ENCODE measurements at regions not wholly inside any gene's neighbourhood (a gene's known extent, or its start where the extent isn't known, plus 50 kb on each side); places are given as distances from the start of the nearest gene placed in this dataset.

- Histone ChIP-seq H3K79me2 (ENCODE audit: insufficient read depth, low read length) (no peaks in the 10 kb centered on the region), H3K27ac (ENCODE audit: low read depth in 1 of 2, low read length in 2 of 2) (no peak overlapping the region), H3K4me2 (replicated peaks; ENCODE audit: extremely low read depth, low read length, poor library complexity, severe bottlenecking) (no peak overlapping the region), H3K9me3 (replicated peaks in 1 of 2; ENCODE audit: control insufficient read depth in 1 of 2, insufficient read depth in 1 of 2, low read length in 2 of 2) (peaks cover 0 to 2% of the 10 kb centered on the region in 2 donors), H2AFZ (ENCODE audit: insufficient read depth, low read depth, low read length, poor library complexity, severe bottlenecking) (no peak overlapping the region), H3K27me3 (ENCODE audit: control insufficient read depth in 2 of 2, insufficient read depth in 2 of 2, low read length in 2 of 2) (no peaks in the 10 kb centered on the region), H4K20me1 (ENCODE audit: insufficient read depth, low read length) (no peaks in the 10 kb centered on the region), H3K36me3 (replicated peaks in 1 of 2; ENCODE audit: control insufficient read depth in 1 of 2, insufficient read depth in 2 of 2, low read length in 2 of 2) (no peaks in the 10 kb centered on the region), H3K4me1 (ENCODE audit: control insufficient read depth in 1 of 2, insufficient read depth in 2 of 2, low read length in 2 of 2) (no peaks in the 10 kb centered on the region), H3K9ac (ENCODE audit: insufficient read depth, low read length, poor library complexity, severe bottlenecking) (no peak overlapping the region), H3K4me3 (replicated peaks in 1 of 3; ENCODE audit: low read depth in 2 of 3, low read length in 3 of 3) (no peak overlapping the region)
- no peak for DNase-seq
- peaks cover 0 to 8% (median 3%) of the 10 kb centered on the region in 7 donors for H3K9me3 Mint-ChIP-seq
- no peak for TF ChIP-seq CTCF (IDR thresholded peaks at IDR 0.05)
- H3K27me3 Mint-ChIP-seq (ENCODE audit: low read depth in 3 of 3): no peaks in the 10 kb centered on the region
- no peaks in the 10 kb centered on the region for H3K4me1 Mint-ChIP-seq
- WGBS (ENCODE audit: insufficient coverage): 80% methylated on average over 1 of the region's 8 CpGs
- H3K27ac Mint-ChIP-seq: no peak overlapping the region
- no peak overlapping the region for H3K4me3 Mint-ChIP-seq
- intact Hi-C loops (cut with micrococcal nuclease): no loop called here
- no peaks in the 10 kb centered on the region for H3K36me3 Mint-ChIP-seq
These were observed 1479.5 kb downstream of the PCDH7 start for GRCh38 chr4:32199639-32200038.

GRCh38 chr4:32203340-32203739 lies 1483.2 kb downstream of the PCDH7 start:
- Mint-ChIP-seq H3K36me3 (no peaks in the 10 kb centered on the region), H3K27me3 (ENCODE audit: low read depth in 3 of 3) (no peaks in the 10 kb centered on the region), H3K4me3 (no peak overlapping the region), H3K4me1 (no peaks in the 10 kb centered on the region), H3K27ac (no peak overlapping the region), H3K9me3 (peaks cover 2 to 5% (median 3%) of the 10 kb centered on the region in 7 donors)
- intact Hi-C loops (cut with micrococcal nuclease): no loop called here
- Histone ChIP-seq H3K36me3 (replicated peaks in 1 of 2; ENCODE audit: control insufficient read depth in 1 of 2, insufficient read depth in 2 of 2, low read length in 2 of 2) (no peaks in the 10 kb centered on the region), H3K27ac (ENCODE audit: low read depth in 1 of 2, low read length in 2 of 2) (no peak overlapping the region), H3K4me2 (replicated peaks; ENCODE audit: extremely low read depth, low read length, poor library complexity, severe bottlenecking) (no peak overlapping the region), H3K9ac (ENCODE audit: insufficient read depth, low read length, poor library complexity, severe bottlenecking) (no peak overlapping the region), H3K9me3 (replicated peaks in 1 of 2; ENCODE audit: control insufficient read depth in 1 of 2, insufficient read depth in 1 of 2, low read length in 2 of 2) (peaks cover 0 to 5% of the 10 kb centered on the region in 2 donors), H4K20me1 (ENCODE audit: insufficient read depth, low read length) (no peaks in the 10 kb centered on the region), H3K79me2 (ENCODE audit: insufficient read depth, low read length) (no peaks in the 10 kb centered on the region), H3K27me3 (ENCODE audit: control insufficient read depth in 2 of 2, insufficient read depth in 2 of 2, low read length in 2 of 2) (no peaks in the 10 kb centered on the region), H3K4me3 (replicated peaks in 1 of 3; ENCODE audit: low read depth in 2 of 3, low read length in 3 of 3) (no peak overlapping the region), H3K4me1 (ENCODE audit: control insufficient read depth in 1 of 2, insufficient read depth in 2 of 2, low read length in 2 of 2) (no peaks in the 10 kb centered on the region), H2AFZ (ENCODE audit: insufficient read depth, low read depth, low read length, poor library complexity, severe bottlenecking) (no peak overlapping the region)
- no peak for TF ChIP-seq CTCF (IDR thresholded peaks at IDR 0.05)
- no peak for DNase-seq
